ENCODE measurements at regions not wholly inside any gene's neighbourhood (a gene's known extent, or its start where the extent isn't known, plus 50 kb on each side); places are given as distances from the start of the nearest gene placed in this dataset.

DNA sequence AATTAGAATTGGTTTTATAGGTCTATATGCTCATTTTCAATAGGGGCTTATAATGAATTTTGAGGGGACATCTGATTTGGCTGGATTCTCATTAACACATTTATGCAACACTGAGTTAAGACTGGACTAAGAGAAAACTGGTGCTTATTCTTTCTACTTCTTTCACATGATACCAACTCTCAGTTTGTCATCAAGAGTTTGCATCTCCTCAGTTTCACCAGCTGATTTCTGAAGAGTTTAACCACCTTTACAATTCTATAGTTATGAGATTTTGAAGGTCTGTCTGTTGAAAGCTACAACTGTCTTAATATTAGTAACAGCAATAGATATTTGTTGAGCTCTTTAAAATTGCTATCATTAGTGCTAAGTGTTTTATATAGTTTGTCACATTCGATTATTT lies 867.0 kb upstream of the SORCS1 start:
- Histone ChIP-seq H3K27ac (ENCODE audit: low read depth, low read length) (no peak overlapping the region), H3K4me3 (replicated peaks in 1 of 2; ENCODE audit: low read depth in 1 of 2, low read length in 2 of 2) (no peak overlapping the region), H2AFZ (ENCODE audit: low read depth, low read length, poor library complexity, severe bottlenecking) (no peak overlapping the region), H3K36me3 (ENCODE audit: control insufficient read depth in 1 of 2, insufficient read depth in 2 of 2, low read length in 2 of 2) (no peaks in the 10 kb centered on the region), H4K20me1 (ENCODE audit: insufficient read depth) (no peaks in the 10 kb centered on the region), H3K4me2 (ENCODE audit: low read length) (no peak overlapping the region), H3K9me2 (ENCODE audit: insufficient read depth) (no peaks in the 10 kb centered on the region), H3K79me2 (ENCODE audit: insufficient read depth, low read length) (no peaks in the 10 kb centered on the region), H3K4me1 (ENCODE audit: control insufficient read depth in 1 of 2, insufficient read depth in 2 of 2, low read length in 2 of 2) (no peaks in the 10 kb centered on the region), H3K27me3 (ENCODE audit: insufficient read depth, low read length) (no peaks in the 10 kb centered on the region), H3K9me3 (ENCODE audit: control insufficient read depth in 1 of 2, insufficient read depth in 1 of 2, low read depth in 1 of 2, low read length in 2 of 2) (peaks cover 32 to 33% of the 10 kb centered on the region in 2 experiments; a peak in 3 of 4 replicates), H3K9ac (ENCODE audit: low read length) (no peak overlapping the region)
- no TSS peak for BruUV-seq (replicated peaks)
- ChIA-PET CTCF (no interaction called here), RAD21 (ENCODE audit: low non-redundant PET in 1 of 2, low total read pairs in 2 of 2, uncharacterized antibody in 2 of 2, unreplicated experiment in 2 of 2) (no interaction called here), POLR2A (no interaction called here)
- ATAC-seq, result no peak
- TF ChIP-seq, protein P1, sequence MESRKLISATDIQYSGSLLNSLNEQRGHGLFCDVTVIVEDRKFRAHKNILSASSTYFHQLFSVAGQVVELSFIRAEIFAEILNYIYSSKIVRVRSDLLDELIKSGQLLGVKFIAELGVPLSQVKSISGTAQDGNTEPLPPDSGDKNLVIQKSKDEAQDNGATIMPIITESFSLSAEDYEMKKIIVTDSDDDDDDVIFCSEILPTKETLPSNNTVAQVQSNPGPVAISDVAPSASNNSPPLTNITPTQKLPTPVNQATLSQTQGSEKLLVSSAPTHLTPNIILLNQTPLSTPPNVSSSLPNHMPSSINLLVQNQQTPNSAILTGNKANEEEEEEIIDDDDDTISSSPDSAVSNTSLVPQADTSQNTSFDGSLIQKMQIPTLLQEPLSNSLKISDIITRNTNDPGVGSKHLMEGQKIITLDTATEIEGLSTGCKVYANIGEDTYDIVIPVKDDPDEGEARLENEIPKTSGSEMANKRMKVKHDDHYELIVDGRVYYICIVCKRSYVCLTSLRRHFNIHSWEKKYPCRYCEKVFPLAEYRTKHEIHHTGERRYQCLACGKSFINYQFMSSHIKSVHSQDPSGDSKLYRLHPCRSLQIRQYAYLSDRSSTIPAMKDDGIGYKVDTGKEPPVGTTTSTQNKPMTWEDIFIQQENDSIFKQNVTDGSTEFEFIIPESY (IDR thresholded peaks at IDR 0.05; ENCODE audit: extremely low read depth, insufficient replicate concordance, low read length), result no peak
- no peak for TF ChIP-seq POLR2A (IDR thresholded peaks at IDR 0.05; ENCODE audit: borderline replicate concordance, extremely low read depth, insufficient read depth, insufficient read length)
- no peak for TF ChIP-seq EZH2phosphoT487 (IDR thresholded peaks at IDR 0.05; ENCODE audit: borderline replicate concordance)
- TF ChIP-seq, protein P2, sequence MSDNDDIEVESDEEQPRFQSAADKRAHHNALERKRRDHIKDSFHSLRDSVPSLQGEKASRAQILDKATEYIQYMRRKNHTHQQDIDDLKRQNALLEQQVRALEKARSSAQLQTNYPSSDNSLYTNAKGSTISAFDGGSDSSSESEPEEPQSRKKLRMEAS (IDR thresholded peaks at IDR 0.05), result no peak
- TF ChIP-seq, protein P3, sequence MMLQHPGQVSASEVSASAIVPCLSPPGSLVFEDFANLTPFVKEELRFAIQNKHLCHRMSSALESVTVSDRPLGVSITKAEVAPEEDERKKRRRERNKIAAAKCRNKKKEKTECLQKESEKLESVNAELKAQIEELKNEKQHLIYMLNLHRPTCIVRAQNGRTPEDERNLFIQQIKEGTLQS (IDR thresholded peaks at IDR 0.05), result no peak
- no peak for TF ChIP-seq CEBPB (IDR thresholded peaks at IDR 0.05; ENCODE audit: low read depth)
- no peak for TF ChIP-seq ELF1 (IDR thresholded peaks at IDR 0.05; ENCODE audit: borderline replicate concordance, low read depth)
- TF ChIP-seq, protein P4, sequence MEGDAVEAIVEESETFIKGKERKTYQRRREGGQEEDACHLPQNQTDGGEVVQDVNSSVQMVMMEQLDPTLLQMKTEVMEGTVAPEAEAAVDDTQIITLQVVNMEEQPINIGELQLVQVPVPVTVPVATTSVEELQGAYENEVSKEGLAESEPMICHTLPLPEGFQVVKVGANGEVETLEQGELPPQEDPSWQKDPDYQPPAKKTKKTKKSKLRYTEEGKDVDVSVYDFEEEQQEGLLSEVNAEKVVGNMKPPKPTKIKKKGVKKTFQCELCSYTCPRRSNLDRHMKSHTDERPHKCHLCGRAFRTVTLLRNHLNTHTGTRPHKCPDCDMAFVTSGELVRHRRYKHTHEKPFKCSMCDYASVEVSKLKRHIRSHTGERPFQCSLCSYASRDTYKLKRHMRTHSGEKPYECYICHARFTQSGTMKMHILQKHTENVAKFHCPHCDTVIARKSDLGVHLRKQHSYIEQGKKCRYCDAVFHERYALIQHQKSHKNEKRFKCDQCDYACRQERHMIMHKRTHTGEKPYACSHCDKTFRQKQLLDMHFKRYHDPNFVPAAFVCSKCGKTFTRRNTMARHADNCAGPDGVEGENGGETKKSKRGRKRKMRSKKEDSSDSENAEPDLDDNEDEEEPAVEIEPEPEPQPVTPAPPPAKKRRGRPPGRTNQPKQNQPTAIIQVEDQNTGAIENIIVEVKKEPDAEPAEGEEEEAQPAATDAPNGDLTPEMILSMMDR (IDR thresholded peaks at IDR 0.05 in 2 of 3, conservative IDR thresholded peaks at IDR 0.05 in 1 of 3; ENCODE audit: borderline replicate concordance in 1 of 3, insufficient read depth in 1 of 3, low read depth in 2 of 3, low read length in 2 of 3), result no peak
- TF ChIP-seq SRF (IDR thresholded peaks at IDR 0.05; ENCODE audit: low read depth), result no peak
- TF ChIP-seq SIN3A (IDR thresholded peaks at IDR 0.05; ENCODE audit: low read depth), result no peak
- TF ChIP-seq ZFX (IDR thresholded peaks at IDR 0.05), result no peak
- TF ChIP-seq, protein P5, sequence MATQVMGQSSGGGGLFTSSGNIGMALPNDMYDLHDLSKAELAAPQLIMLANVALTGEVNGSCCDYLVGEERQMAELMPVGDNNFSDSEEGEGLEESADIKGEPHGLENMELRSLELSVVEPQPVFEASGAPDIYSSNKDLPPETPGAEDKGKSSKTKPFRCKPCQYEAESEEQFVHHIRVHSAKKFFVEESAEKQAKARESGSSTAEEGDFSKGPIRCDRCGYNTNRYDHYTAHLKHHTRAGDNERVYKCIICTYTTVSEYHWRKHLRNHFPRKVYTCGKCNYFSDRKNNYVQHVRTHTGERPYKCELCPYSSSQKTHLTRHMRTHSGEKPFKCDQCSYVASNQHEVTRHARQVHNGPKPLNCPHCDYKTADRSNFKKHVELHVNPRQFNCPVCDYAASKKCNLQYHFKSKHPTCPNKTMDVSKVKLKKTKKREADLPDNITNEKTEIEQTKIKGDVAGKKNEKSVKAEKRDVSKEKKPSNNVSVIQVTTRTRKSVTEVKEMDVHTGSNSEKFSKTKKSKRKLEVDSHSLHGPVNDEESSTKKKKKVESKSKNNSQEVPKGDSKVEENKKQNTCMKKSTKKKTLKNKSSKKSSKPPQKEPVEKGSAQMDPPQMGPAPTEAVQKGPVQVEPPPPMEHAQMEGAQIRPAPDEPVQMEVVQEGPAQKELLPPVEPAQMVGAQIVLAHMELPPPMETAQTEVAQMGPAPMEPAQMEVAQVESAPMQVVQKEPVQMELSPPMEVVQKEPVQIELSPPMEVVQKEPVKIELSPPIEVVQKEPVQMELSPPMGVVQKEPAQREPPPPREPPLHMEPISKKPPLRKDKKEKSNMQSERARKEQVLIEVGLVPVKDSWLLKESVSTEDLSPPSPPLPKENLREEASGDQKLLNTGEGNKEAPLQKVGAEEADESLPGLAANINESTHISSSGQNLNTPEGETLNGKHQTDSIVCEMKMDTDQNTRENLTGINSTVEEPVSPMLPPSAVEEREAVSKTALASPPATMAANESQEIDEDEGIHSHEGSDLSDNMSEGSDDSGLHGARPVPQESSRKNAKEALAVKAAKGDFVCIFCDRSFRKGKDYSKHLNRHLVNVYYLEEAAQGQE (IDR thresholded peaks at IDR 0.05; ENCODE audit: low read depth), result no peak
- no peak for DNase-seq (ENCODE audit: low read depth, low spot score)
- intact Hi-C loops (cut with micrococcal nuclease), result no loop called here

All from HCT116 (cell line).